ENCODE measurements at regions not wholly inside any gene's neighbourhood (a gene's known extent, or its start where the extent isn't known, plus 50 kb on each side); places are given as distances from the start of the nearest gene placed in this dataset.

DNA sequence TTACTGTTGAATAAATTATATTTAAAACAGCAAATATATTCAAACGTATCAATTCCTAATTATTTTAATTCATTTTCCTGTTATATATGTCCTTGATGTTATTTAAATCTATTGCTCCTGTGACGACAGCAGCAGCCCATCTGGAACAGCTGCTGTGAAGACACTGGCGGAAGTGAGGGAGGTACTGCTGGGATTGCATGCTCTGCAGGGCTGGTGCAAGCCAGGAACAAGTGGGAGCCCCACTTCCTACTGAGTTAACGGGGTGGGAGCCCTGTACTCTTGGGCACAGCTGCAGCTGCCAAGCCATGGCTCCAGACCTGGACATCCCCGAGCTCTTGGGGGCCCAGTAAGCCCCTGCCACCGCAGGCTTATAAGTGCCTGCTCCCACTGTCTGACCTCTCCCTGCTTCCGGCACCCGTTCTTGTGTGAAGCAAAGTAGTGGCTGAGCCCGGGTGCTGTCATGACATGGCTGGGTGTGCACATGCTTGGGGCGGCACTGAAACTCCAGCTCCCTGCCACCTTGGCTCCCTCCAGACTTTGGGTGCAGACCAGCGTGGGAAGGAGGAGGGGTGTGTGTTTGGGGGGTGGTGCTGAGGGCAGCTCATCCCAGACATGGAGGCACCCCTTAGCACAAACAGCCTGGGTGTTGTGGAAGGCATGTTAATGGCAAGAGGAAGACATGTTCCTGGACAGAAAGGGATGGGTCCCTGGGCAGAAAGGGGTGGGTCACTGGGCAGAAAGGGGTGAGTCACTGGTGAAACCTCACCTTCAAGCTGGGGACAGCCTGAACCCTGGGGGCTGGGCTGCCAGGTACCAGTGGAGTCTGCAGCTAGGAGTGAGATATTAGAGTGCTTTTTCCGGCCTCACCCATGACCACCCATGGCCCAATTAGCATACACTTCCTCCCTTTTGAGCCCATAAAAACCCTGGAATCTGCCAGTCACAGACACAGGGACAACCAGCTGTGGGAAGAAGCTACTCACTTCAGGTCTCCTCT lies 1981.3 kb upstream of the IGFBP7 start:
- Histone ChIP-seq H3K27ac (ENCODE audit: low read depth, low read length) (no peak overlapping the region), H3K27me3 (ENCODE audit: insufficient read depth, low read length) (no peaks in the 10 kb centered on the region), H3K4me1 (ENCODE audit: insufficient read depth, low read length) (no peaks in the 10 kb centered on the region), H3K36me3 (ENCODE audit: insufficient read depth, low read length) (no peaks in the 10 kb centered on the region), H3K4me2 (ENCODE audit: insufficient read depth, low read length) (no peak overlapping the region), H2AFZ (ENCODE audit: low read length) (no peak overlapping the region), H4K20me1 (ENCODE audit: insufficient read depth, low read length) (no peaks in the 10 kb centered on the region), H3K9me3 (ENCODE audit: low read depth, low read length) (no peaks in the 10 kb centered on the region), H3K79me2 (ENCODE audit: insufficient read depth, low read length) (no peaks in the 10 kb centered on the region), H3K4me3 (ENCODE audit: insufficient read depth, low read length) (no peak overlapping the region)
- DNase-seq (ENCODE audit: insufficient read length, low spot score, missing footprints), result no peak
- TF ChIP-seq, protein P1, sequence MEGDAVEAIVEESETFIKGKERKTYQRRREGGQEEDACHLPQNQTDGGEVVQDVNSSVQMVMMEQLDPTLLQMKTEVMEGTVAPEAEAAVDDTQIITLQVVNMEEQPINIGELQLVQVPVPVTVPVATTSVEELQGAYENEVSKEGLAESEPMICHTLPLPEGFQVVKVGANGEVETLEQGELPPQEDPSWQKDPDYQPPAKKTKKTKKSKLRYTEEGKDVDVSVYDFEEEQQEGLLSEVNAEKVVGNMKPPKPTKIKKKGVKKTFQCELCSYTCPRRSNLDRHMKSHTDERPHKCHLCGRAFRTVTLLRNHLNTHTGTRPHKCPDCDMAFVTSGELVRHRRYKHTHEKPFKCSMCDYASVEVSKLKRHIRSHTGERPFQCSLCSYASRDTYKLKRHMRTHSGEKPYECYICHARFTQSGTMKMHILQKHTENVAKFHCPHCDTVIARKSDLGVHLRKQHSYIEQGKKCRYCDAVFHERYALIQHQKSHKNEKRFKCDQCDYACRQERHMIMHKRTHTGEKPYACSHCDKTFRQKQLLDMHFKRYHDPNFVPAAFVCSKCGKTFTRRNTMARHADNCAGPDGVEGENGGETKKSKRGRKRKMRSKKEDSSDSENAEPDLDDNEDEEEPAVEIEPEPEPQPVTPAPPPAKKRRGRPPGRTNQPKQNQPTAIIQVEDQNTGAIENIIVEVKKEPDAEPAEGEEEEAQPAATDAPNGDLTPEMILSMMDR (IDR thresholded peaks at IDR 0.05; ENCODE audit: extremely low read depth, low read depth, low read length), result no peak

DNA sequence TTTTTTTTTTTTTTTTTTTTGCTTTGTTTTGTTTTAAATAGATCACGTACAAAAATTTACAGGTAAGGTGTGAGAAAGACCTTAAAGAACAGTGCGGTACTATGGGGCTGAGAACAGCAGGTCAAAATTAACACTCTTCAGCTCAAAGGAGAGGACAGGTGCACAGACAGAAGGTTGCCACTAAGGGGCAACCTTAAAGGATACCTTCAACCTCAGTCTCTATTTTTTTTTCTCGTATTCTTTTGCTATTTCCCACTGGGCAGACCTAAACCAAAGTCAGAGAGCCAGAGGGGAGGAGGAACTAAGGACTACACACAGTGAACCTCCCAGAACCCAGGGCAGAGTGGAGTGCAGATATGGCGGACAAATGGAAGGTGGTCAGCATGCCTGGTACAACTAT lies 1984.3 kb upstream of the IGFBP7 start:
- Histone ChIP-seq H3K4me1 (ENCODE audit: insufficient read depth, low read length) (no peaks in the 10 kb centered on the region), H2AFZ (ENCODE audit: low read length) (no peak overlapping the region)

DNA sequence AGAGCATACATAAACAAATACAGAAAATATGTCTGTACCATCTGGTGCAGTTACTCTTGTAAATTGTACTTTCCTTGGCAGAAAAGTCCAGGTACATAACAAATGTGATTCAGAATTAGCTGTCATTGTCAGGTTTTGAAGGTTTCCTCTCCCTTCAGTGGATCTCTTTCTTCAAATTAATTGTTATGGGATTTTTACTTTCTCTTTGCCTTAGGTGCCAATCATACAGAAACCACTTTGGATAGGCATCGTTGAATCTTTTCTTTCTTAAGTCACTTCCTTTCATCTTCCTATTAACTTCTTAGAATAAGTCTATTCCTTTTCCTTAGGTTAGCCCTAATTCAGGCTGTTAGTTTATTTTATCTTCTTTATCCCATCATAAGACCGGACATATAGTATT lies 1992.1 kb upstream of the IGFBP7 start:
- Histone ChIP-seq H3K27me3 (ENCODE audit: insufficient read depth, low read length) (no peaks in the 10 kb centered on the region), H3K79me2 (ENCODE audit: insufficient read depth, low read length) (no peaks in the 10 kb centered on the region), H2AFZ (ENCODE audit: low read length) (no peak overlapping the region), H3K4me3 (ENCODE audit: insufficient read depth, low read length) (no peak overlapping the region), H3K27ac (ENCODE audit: low read depth, low read length) (no peak overlapping the region), H3K4me1 (ENCODE audit: insufficient read depth, low read length) (no peaks in the 10 kb centered on the region), H4K20me1 (ENCODE audit: insufficient read depth, low read length) (no peaks in the 10 kb centered on the region), H3K36me3 (ENCODE audit: insufficient read depth, low read length) (no peaks in the 10 kb centered on the region), H3K9me3 (ENCODE audit: low read depth, low read length) (no peaks in the 10 kb centered on the region), H3K4me2 (ENCODE audit: insufficient read depth, low read length) (no peak overlapping the region)
- DNase-seq (ENCODE audit: insufficient read length, low spot score, missing footprints), result no peak
- TF ChIP-seq, protein P1 (IDR thresholded peaks at IDR 0.05; ENCODE audit: extremely low read depth, low read depth, low read length), result no peak

More for the DNA sequence above, 1984.3 kb upstream of the IGFBP7 start:
- H3K27ac ChIP-seq (ENCODE audit: low read depth, low read length), result no peak overlapping the region
- DNase-seq (ENCODE audit: insufficient read length, low spot score, missing footprints), result no peak
- TF ChIP-seq, protein P1 (IDR thresholded peaks at IDR 0.05; ENCODE audit: extremely low read depth, low read depth, low read length), result no peak
- no peaks in the 10 kb centered on the region for H3K9me3 ChIP-seq (ENCODE audit: low read depth, low read length)
- no peaks in the 10 kb centered on the region for H3K79me2 ChIP-seq (ENCODE audit: insufficient read depth, low read length)
- H3K4me2 ChIP-seq (ENCODE audit: insufficient read depth, low read length), result no peak overlapping the region
- no peaks in the 10 kb centered on the region for H3K27me3 ChIP-seq (ENCODE audit: insufficient read depth, low read length)
- no peaks in the 10 kb centered on the region for H3K36me3 ChIP-seq (ENCODE audit: insufficient read depth, low read length)
- no peaks in the 10 kb centered on the region for H4K20me1 ChIP-seq (ENCODE audit: insufficient read depth, low read length)
- H3K4me3 ChIP-seq (ENCODE audit: insufficient read depth, low read length), result no peak overlapping the region

DNA sequence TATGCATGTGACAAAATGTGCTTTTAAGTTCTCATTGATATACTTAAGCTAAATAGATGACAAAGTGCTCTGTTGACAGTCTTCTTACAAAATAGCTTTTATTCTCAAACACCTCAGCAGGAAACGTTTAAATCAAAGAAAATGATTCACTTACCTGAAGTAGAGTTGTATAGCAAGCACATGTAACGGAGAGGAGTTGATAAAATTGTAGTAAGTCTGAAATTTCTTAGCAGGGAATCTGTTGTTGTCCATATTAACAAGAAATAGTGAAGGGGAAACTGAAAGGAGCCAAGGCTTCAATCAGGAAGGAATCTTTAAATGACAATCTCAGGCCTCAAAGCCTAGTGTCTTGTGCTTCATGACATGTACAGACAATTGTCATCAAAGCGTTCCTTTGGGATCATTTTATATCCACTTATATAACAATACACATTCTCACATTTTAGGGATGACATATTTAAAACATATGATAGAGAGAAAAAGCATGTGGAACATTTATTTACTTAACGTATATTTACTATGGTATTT lies 2010.2 kb upstream of the IGFBP7 start:
- no peak overlapping the region for H3K4me3 ChIP-seq (ENCODE audit: insufficient read depth, low read length)
- no peak overlapping the region for H3K27ac ChIP-seq (ENCODE audit: low read depth, low read length)
- H4K20me1 ChIP-seq (ENCODE audit: insufficient read depth, low read length), result no peaks in the 10 kb centered on the region
- H3K4me1 ChIP-seq (ENCODE audit: insufficient read depth, low read length), result no peaks in the 10 kb centered on the region
- TF ChIP-seq, protein P1 (IDR thresholded peaks at IDR 0.05; ENCODE audit: extremely low read depth, low read depth, low read length), result no peak
- H3K9me3 ChIP-seq (ENCODE audit: low read depth, low read length), result no peaks in the 10 kb centered on the region
- no peak overlapping the region for H2AFZ ChIP-seq (ENCODE audit: low read length)
- no peaks in the 10 kb centered on the region for H3K79me2 ChIP-seq (ENCODE audit: insufficient read depth, low read length)
- DNase-seq (ENCODE audit: insufficient read length, low spot score, missing footprints), result no peak
- H3K4me2 ChIP-seq (ENCODE audit: insufficient read depth, low read length), result no peak overlapping the region
- H3K36me3 ChIP-seq (ENCODE audit: insufficient read depth, low read length), result no peaks in the 10 kb centered on the region
- no peaks in the 10 kb centered on the region for H3K27me3 ChIP-seq (ENCODE audit: insufficient read depth, low read length)

All from osteoblast (primary cell).